Stimulated activated CD8-positive, alpha-beta memory T cell treated with anti-CD3 and anti-CD28 coated beads, Interleukin-2, amount 100 ng/mL, for 1 hour (primary cell): ENCODE measurements at regions not wholly inside any gene's neighbourhood (a gene's known extent, or its start where the extent isn't known, plus 50 kb on each side); places are given as distances from the start of the nearest gene placed in this dataset.
"Not testable (repeated sequence)": the region's sequence is repeated elsewhere in the genome, so short reads cannot be mapped to it uniquely, and the experiment has no call there.

ENCODE experiments used
- DNase-seq, 2 donors: peaks; one replicate each; pipeline ENCODE4 v3.0.0-alpha.2; 2020; ENCODE audit warnings: low read depth in 2 of 2

- no peak for DNase-seq
These were observed 326.1 kb upstream of the ARID1B start for GRCh38 chr6:156451088-156451487.

DNA sequence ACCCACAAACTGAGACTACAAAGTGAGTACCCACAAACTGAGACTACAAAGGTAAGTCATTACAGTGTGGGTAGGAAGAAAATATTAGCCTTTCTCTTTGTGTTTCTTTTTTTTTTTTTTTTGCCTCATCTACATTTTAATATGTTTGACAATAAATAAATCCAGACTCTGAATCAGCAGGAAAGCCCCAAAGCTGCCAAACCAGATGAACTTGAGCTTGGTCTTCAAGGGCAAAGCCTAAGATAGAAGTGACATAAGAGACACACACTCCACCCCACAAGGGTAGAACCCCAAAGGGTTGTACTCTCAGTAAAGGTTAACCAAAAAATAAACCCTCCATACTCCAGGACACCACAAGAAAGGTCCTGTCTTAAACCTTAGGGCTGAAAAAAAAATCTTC is 326.8 kb upstream of the ARID1B start:
- no peak for DNase-seq

- no peak for DNase-seq
These were observed 327.6 kb upstream of the ARID1B start for GRCh38 chr6:156449569-156449968.

- DNase-seq, result no peak
These were observed 328.1 kb upstream of the ARID1B start for GRCh38 chr6:156449128-156449527.

GRCh38 chr6:156448579-156448978 is 328.6 kb upstream of the ARID1B start:
- DNase-seq, result no peak

GRCh38 chr6:156440688-156441087 is 336.5 kb upstream of the ARID1B start:
- no peak for DNase-seq

DNA sequence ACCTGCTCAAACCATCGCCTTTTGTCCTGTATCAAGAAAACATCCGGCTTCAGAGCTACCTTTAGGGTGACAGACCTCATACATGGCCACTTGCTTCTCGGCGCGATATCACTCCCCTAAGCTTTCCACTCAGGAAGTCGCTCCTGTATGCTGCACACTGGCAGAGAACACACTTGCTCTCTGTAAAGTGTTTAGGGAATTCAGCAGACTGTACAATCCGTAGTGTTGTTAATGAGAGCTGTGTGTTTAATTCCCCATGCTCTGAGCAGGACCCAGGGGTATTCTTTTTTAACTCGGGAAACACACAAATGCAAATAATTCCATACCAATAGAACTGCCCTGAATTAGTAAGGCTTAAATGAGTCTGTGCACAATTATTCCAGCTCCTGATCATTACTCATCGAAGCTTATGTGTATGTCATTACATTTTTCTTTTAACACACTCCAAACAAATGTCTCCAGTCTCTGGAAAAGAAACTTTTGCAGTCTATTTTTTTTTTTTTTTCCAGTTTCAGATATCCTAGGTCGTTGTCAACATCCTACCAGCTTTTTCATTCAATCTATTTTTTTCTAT is 338.7 kb upstream of the ARID1B start:
- no peak for DNase-seq

DNA sequence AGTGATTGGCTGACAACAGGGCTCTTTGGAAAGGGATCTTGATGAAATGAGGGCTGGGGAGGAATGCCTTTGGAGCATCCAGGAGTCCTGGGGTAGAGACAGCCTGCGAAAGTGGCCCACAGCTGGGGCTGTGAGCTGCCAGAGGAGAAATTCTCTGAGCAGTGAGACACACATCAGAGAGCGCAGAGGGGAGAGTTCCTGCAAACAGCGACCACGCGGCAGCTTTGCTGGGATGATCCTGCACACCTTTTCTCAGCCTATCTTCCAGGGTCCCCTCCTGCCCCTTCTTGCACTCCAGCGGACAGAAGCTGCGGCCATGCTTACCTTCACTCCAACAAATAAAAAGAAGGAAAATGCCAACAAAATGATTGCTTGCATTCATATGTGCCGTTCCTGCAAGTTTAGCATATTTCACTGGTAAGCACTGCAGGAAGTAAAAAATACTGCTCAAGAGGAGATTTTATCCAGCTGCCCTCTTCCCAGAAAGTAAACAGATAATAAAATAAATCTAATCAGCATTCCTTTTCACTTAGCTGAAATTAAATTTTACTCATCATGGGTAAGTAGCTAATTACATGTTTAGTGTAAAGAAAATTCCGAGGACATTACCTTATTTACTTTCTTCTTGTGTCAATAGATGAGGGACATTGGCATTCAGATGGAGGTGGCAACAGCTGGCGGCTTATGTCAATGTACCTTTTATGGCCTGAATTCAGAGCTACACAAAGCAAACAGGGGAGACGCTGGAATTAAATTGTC is 339.9 kb upstream of the ARID1B start:
- DNase-seq, result no peak

DNA sequence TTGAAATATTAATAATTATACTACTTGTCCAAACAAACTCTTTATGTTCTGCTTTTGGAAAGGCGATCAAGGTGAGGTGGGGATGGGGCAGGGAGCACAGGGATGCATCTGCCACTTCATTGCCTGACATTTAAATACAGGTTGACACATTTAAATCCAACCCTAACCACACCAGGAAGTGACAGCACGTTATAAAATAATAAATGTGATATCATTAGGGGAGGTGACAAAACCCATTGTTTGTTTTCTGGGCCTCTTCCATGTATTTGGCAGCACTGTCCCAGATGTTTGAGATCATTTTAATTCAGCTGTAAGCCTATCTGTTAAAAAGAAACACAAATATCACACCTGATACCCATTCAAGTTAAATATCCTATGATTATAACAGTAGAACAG is 342.4 kb upstream of the ARID1B start:
- DNase-seq, result no peak

GRCh38 chr6:156434049-156434794 is 343.0 kb upstream of the ARID1B start:
- no peak for DNase-seq

DNA sequence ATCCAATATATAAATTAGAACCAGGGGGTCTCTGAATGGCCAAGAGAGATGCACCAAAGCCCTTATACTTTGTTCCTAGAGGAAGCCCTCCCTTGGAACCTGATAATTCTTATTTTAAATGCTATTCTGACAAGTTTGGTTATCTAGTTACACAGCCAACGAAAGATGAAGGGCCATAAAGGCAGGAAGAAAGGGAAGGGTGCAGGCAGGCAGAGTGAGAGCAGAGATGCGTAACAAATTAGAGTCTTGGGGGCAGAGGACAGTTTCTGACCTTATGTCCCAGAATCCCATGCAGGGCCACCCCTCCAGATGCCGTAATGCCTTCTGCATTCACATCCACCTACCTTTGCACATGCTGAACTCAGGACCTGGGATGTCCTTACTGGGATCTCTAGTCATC is 344.6 kb upstream of the ARID1B start:
- DNase-seq, result no peak

GRCh38 chr6:156430386-156430785 is 346.8 kb upstream of the ARID1B start:
- DNase-seq, result no peak

GRCh38 chr6:156427345-156427744 is 349.8 kb upstream of the ARID1B start:
- DNase-seq, result no peak

DNA sequence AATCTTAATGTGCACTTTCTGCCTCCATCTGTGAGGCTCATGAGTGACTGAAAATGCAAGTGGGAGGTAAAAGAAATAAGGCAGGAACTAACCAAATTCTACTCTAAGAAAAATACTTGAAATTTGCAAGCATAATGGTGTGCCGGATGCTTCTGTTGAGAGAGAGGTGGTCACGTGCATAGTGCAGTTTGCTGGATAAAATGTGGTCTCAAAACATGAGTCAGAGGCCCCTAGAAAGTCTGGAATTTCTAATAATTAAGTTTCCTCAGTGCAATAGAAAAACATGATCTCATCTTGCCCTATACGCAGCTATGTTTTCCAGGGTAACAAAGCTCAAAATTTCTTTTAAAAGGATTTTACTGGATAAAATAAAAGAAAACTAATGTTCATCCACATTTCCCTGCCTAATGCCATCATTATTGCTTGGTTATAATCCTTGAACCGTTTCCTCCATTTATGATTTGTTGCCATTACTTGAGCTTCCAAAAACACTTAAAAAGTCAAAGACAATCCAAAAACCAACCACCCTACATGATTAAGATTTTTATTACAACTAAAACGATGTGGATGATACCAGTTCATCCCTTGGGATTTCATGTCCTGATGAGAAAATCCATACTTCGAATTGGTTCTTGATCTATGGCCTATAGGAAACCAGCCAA is 351.7 kb upstream of the ARID1B start:
- DNase-seq, result no peak

DNA sequence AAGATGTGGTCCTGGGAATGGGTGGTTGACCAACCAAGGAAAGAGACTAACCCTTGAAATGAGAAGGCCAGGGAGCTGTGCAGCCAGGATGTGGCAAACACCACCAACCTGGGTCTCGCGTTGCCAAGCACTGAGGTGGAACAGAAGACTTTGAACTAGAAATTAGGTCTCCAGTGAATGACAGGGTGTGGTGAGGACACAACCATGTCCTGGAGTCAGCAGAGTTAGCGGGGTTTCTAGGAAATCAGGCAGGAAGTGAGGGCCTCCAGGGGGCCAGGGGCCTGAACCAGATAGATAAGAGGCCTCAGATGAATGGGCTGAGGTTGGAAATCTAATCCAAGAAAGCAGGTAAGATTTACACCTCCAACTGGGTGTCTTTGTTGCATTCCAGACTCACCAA is 353.3 kb upstream of the ARID1B start:
- no peak for DNase-seq

- DNase-seq, result no peak
These were observed 354.1 kb upstream of the ARID1B start for GRCh38 chr6:156423075-156423474.

- no peak for DNase-seq
These were observed 355.2 kb upstream of the ARID1B start for GRCh38 chr6:156421933-156422332.

GRCh38 chr6:156421301-156421700 is 355.9 kb upstream of the ARID1B start:
- DNase-seq, result not testable (repeated sequence)

- no peak for DNase-seq
These were observed 356.8 kb upstream of the ARID1B start for GRCh38 chr6:156420172-156420993.

DNA sequence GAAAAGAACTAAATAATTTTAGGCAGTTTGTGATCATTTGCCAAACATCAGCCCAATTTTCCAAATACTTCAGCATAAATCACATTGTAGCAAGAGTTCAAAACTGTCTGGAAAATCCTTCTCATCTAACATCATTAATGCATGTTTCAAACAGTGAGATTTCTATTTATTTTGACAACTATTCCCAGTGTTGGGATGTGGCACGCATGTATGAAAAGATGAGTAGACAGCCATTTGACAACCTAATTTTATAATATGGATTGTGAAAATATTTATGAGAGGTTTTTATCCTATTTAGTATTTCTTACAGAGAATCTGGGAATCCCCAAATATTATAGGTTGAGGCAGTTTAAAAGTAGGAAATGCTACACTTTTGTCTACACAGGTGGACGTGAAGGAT is 357.6 kb upstream of the ARID1B start:
- DNase-seq, result no peak

- DNase-seq, result no peak
These were observed 358.9 kb upstream of the ARID1B start for GRCh38 chr6:156418253-156418652.

DNA sequence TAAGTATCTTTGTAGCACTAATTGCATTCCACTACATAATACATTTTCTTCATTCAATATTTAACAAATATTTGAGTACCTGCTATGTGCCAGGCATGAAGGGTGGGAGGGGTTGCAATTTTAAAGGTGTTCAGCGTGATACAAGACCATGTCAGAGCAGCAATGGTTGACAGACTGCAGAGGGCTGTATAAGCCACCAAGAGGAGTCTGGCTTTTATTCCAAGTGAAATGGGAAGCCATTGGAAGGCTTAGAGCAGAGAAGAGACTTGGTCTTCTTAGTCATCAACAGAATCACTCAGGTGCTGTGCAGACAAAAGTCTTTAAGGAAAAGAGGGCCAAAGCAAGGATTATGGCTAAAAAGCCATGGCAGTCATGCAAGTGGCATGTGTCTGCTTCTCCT is 360.8 kb upstream of the ARID1B start:
- DNase-seq, result no peak
